ENCODE measurements at regions not wholly inside any gene's neighbourhood (a gene's known extent, or its start where the extent isn't known, plus 50 kb on each side); places are given as distances from the start of the nearest gene placed in this dataset.

DNA sequence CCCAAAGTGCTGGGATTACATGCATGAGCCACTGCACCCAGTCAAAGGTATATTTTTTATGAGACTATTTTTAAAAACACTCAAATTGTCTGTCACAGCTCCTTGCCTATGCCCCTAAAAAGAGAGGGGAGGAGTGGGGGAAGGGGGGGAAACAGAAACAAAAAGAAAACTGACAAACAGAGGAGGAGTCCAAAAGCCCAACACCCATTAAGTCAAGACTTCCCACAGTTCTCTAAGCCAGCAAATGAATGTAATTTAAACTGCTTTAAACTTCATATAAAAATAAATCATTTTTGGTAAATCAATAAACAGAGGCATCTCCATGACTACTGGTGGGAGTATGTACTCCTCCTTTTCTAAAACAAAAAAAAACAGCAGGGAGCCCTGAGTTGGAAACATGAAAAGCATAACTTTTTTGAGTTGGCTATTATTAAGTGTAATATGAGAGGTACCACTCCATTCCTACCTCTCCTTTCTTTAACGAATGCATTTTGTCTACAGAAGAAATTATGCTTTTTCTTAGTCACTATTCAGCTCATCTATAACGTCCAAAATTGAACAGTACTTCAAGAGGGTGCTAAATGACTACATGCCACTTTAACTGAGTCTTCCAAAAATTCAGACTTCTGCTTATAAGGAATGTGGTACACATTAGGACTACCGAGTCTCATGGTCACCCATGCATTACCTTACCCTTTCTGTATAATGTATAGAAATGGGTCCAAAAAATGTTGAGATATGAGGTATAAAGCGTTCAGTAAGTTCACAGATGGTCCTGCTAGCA lies 119.0 kb upstream of the PRSS16 start:
- TF ChIP-seq, protein P1, sequence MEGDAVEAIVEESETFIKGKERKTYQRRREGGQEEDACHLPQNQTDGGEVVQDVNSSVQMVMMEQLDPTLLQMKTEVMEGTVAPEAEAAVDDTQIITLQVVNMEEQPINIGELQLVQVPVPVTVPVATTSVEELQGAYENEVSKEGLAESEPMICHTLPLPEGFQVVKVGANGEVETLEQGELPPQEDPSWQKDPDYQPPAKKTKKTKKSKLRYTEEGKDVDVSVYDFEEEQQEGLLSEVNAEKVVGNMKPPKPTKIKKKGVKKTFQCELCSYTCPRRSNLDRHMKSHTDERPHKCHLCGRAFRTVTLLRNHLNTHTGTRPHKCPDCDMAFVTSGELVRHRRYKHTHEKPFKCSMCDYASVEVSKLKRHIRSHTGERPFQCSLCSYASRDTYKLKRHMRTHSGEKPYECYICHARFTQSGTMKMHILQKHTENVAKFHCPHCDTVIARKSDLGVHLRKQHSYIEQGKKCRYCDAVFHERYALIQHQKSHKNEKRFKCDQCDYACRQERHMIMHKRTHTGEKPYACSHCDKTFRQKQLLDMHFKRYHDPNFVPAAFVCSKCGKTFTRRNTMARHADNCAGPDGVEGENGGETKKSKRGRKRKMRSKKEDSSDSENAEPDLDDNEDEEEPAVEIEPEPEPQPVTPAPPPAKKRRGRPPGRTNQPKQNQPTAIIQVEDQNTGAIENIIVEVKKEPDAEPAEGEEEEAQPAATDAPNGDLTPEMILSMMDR (optimal IDR thresholded peaks at IDR 0.05 in 1 of 3, IDR thresholded peaks at IDR 0.05 in 1 of 3, conservative IDR thresholded peaks at IDR 0.05 in 1 of 3; ENCODE audit: extremely low read depth in 1 of 3, insufficient read depth in 2 of 3, low read length in 3 of 3), result no peak
- TF ChIP-seq EZH2 (IDR thresholded peaks at IDR 0.05; ENCODE audit: low read length), result no peak
